ENCODE measurements at regions not wholly inside any gene's neighbourhood (a gene's known extent, or its start where the extent isn't known, plus 50 kb on each side); places are given as distances from the start of the nearest gene placed in this dataset.

DNA sequence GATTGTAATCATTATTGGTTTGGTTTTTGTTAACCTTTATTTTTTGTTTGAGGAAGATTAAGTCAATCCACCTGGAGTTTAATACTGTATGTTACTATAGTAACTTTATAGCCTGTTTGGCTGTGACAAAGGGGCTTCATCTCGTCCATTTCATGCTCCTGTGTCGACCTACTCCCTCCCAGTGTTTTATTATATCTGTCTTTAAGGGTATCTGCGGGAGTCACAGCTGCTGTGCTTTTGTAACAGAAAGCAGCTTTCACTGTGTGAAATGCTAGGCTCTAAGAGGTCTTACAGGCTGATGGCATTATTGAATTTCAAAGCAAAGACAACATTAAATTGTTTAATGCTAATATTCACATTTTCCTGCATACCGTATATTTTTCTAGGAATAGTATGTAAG is 698.0 kb upstream of the POU3F2 start:
- DNase-seq (ENCODE audit: low read depth): no peak

DNA sequence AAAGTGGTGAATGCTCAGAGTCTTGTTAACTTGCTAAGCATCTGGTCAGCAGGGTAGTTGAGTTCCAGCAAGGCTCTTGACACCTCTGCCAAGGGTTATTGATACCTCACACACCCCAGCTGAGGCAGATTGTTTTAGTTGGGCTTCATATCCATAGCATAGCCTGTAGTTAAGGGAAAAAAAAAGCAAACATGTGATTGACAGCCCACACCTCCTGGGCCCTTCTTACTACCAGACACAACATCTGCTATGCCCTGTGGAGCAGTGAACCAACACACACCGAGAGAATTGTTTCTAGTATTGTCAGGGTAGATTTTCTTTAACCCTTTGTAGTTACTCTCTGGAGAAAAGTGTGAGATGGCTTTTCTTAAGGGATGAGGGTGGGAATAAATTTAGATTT is 697.0 kb upstream of the POU3F2 start:
- DNase-seq (ENCODE audit: low read depth): no peak

DNA sequence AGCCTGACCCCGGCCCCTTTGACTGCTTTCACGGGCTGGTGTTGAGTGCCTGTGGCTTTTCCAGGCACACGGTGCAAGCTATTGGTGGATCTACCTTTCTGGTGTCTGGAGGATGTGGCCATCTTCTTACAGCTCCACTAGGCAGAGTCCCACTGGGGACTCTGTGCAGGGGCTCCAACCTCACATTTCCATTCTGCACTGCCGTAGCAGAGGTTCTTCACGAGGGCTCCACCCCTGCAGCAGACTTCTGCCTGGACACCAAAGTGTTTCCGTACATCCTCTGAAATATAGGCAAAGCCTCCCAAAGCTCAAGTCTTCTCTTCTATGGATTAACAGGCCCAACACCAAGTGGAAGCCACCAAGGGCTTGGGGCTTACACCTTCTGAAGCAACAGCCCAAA is 691.5 kb upstream of the POU3F2 start:
- no peak for DNase-seq (ENCODE audit: low read depth)

DNA sequence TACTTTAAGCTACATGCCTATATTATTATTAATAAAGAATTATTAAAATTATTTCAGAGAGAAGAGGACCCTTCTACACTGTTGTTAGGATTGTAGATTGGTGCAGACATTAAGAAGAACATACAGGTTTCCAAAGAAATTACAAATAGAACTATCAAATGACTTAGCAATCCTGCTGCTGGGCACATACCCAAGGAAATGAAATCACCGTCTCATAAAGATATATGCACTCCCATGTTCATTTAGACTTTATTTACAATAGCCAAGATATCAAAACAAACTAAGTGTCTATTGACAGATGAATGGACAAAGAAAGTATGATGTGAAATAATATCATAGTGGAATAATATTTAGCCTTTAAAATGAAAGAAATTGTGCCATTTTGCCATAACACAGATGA is 687.7 kb upstream of the POU3F2 start:
- no peak for DNase-seq (ENCODE audit: low read depth)

DNA sequence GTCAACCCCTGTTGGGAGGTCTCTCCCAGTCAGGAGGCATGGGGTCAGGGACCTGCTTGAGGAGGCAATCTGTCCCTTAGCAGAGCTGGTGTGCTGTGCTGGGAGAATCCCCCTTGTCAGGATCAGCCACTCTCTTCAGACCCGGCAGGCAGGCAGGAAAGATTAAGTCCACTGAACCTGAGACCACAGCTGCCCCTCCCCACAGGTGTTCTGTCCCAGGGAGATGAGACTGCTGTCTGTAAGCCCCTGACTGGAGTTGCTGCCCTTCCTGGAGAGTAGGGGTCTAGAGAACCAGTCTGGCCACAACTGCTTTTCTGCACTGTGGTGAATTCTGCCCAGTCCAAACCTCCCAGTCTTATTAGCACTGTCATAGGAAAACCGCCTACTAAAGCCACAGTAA is 677.8 kb upstream of the POU3F2 start:
- DNase-seq (ENCODE audit: low read depth): no peak

DNA sequence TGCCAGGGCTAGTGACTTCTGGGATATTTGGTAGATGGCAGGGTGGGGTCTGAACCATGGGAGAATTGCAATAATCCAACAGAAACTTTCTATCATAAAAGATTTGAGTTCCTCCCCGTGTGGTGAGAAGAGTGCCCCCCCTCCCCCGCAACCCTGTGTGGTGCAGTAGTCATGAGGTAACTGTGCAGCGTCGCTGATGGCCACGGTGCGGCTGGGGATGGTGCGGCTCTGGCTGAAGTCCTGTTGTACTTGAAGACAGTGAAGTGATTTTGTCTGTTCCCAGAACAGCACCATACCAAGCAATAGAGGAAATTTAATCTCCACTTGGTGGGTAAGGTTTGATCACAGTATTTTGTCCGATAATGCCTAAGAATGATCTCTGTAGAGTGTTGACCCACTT is 654.8 kb upstream of the POU3F2 start:
- DNase-seq (ENCODE audit: low read depth): no peak

DNA sequence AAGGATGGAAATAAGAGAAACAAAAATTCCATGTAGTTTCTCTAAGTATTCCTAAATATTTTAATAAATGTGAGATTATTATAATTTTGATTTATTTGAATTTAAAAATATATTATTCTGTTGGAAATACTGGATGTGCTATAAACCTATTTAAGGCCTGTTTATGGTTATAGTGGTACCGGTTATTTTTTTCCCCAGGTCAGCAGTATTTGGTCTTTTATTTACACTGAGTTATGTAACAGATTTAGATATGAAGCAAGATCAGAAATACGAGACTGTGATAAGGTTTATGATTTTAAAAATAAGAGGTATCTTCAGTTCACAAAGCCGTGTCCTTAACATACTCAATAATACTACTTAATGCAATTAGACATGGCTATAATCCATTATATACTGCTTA is 634.3 kb upstream of the POU3F2 start:
- no peak for DNase-seq (ENCODE audit: low read depth)

DNA sequence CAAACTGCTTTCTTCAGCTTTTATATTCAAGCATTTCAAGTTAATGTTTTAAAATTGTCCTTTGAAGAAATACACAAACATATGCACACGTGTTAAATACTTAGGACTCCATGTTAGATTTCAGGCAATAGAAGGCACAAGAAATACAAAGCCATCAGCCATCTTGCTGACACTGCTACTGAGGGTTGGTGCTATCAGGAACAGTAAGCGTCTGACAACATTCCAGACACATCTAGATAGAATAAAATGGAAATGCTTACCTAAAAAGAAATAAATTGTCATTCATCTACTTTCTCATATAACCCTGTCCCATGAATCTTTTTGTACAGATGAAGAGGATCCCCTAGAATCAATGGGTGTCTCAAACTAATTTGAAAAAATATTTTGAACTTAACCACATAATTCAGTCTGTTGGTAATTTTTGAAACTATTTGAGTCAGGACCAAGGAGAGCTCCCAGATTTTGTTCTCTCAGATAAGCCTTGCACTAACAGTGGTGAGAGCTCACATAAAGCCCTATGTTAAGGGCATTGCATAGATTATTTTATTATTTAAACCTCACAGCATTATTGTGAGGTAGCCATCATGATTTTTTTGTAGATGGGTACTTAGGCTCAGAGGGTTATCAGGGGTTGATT is 631.1 kb upstream of the POU3F2 start:
- no peak for DNase-seq (ENCODE audit: low read depth)

DNA sequence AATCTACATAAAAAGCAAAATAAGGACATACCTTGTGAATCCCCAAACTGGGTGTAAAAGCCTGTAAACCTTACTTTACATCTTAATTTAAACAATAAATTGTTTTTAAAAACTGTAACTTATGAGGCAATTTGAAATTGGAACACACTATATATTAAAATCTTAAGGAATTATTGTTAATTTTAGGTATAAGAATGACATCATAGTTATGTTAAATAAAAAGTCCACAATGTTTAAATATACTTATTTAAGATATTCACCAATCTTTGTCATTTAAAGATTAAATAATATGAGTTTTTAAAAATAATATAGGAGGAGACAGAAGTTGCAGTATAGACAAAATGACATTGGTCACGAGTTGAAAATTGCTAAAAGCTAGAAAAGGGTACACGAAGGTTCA is 621.9 kb upstream of the POU3F2 start:
- DNase-seq (ENCODE audit: low read depth): no peak

DNA sequence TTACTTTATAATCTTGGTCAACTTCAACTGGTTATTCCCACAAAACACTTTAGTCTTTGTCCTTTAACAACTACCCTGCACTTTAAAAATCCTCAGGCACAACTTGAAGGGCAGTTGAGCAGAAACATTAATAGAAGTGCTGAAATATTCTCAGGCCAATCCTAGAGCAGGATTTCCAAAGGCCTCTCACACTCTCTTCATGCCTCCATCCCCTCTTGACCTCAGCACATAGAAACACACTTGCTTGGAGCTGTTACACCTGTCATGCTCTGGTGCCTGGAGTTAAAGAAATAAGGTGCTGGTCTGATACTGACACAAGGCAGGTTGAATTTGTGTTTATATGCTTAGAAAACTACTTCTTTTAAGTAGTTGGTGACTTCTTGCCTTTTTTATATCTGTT is 618.8 kb upstream of the POU3F2 start:
- no peak for DNase-seq (ENCODE audit: low read depth)

DNA sequence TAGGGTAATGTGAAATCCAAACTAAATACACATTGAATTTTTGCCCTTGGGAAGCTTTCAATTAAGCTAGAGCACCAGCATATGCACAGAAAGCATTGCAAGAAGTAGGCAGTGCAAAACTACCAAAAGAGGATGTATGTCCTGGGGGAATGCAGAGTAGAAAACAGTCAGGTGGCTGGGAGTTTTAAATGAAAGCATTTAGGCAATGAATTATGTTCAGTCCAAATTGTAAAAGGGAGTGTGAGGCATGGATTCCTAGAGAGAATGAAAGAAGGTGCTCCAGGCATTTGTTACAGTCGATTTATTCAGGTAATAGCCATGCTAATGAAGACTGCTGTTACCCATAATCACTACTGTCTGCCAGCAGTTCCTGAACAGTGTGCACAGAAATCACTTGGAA is 604.1 kb upstream of the POU3F2 start:
- DNase-seq (ENCODE audit: low read depth): no peak

DNA sequence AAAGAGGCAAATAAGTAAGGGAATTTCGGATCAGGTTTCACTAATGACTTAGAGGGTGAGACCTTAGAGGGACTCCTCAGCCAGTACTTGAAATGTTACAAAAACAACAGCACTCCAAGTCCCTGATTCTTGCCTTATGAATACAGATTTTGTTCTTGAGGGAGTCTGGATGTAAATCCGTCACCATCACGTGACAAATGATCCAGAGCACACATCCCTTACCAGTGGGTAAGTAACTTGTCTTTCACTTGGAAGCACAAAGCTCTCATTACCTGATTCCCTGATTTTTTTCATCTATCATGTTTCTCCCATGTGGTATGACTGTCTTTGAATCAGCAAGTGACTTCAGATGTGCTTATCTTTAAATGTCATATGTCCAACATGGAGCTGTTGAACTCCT is 595.3 kb upstream of the POU3F2 start:
- DNase-seq (ENCODE audit: low read depth): no peak

DNA sequence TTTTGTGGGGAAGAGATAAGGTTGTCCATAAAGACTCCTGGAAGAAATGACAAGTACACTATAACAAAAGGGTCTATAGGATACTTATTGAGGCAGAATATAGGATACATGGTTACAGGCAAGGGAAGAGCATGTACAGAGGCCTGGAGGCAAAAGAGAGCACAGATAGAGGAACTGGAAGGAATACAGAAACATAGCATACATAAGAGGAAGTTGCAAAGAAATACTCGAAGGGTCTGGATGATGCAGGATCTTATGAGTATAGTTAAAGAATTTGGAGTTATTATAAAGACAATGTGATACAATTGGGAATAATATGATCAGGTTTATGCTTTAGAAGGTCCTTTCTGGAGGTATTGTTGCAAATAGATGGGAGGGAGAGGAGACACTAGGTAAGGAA is 592.7 kb upstream of the POU3F2 start:
- no peak for DNase-seq (ENCODE audit: low read depth)

DNA sequence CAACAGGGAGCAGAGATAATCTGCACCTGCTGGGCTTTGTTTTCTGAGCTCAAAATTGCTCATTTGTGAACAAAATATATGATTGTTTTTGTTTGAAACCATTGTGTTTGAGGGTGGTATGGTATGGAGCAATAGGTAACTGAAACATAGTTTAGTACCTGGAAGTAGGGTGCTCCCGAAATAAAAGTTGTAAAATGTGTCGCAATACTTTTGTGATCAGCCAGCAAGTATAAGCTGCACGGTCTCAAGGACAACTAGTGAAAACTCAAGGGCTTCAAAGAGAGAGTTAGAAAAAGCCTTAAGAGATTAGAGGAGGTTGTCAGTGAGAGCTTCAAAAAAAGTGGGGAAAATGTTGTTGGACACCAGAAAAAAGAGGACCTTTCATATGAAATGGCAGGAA is 579.8 kb upstream of the POU3F2 start:
- DNase-seq (ENCODE audit: low read depth): no peak

DNA sequence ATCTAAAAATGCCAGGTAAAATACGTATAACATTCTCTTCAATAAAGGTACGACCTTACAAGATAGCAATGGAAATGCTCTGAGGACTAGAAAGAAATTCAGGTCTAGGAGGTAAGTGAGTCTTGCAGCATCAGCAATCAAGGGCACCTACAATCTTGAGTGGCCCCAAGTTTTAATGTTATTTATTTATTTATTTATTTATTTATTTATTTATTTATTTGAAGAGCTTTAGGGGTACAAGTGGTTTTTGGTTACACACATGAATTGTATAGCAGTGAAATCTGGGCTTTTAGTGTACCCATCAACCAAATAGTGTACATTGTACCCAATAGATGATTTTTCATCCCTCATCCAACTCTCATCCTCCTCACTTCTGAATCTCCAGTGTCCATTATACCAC is 574.0 kb upstream of the POU3F2 start:
- DNase-seq (ENCODE audit: low read depth): no peak

DNA sequence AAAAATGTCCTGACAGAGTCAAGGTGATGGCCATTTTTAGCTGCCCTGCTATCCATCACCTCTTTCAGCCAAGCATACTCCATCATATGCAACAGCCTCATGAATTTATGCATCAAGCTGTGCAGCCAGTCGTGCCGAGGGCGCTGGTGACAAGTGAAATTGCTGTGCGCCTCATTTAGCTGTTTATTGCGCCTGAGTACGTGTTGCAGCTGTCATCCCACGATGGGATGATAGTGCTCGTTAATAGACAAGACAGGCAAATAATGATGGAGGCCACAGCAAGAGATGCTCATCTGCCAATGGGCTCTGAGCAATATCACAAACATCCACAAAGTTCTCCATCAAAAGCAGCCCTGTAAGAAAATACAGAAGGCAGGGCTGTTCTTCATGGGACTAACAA is 562.3 kb upstream of the POU3F2 start:
- no peak for DNase-seq (ENCODE audit: low read depth)

DNA sequence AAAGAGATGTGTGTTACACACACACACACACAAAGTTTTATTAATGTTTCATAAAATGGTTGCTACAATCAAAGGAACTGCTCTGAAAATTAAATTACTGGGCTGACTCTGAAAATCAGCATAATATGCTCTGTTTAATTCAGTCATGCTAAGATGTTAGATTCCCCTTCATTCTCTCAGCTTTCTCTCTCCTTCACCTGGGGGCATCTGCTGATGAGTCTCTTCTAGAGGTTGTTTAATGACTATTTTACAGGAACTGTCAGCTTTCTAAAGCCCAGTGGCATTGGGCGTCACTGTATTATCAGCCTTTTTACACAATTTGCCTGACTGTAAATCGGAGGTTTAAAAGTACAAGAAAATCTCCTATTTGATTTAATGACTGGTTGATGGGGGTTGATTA is 559.7 kb upstream of the POU3F2 start:
- DNase-seq (ENCODE audit: low read depth): no peak

DNA sequence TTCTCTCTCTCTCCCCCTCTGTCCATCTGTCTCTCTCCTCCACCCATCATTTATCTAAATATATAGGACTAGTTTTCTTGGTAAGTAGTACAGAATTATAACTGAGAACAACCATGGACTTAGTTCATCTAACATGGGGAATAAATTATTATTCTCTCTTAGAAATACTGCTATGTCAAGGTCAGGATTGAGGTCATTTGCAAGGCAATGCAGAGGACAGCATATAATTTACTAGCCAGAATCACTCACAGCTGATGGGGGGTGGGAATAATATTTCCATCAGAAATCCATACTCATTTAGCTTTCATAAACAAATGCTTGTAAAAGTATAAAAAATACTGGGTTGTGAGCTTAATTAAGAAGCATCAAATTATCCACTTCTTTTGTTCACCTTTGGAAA is 553.9 kb upstream of the POU3F2 start:
- no peak for DNase-seq (ENCODE audit: low read depth)

DNA sequence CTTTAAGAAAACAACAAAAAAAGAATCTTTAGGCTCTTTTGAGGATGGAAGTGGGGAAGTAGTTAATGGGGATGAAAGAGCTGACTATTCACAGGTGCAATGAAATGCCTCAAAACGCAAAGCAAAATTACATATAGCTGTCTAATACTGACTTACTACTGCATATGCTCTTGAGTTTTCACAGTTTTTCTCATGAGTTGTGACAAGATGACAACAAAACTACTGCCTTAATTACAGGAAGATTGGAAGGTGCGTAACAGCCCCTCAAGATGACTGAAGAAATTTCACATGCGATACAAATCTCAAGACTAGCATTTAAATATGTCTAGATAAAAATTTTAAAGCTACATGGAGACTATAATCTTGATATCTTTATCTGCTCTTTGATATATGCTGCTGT is 547.8 kb upstream of the POU3F2 start:
- DNase-seq (ENCODE audit: low read depth): no peak

DNA sequence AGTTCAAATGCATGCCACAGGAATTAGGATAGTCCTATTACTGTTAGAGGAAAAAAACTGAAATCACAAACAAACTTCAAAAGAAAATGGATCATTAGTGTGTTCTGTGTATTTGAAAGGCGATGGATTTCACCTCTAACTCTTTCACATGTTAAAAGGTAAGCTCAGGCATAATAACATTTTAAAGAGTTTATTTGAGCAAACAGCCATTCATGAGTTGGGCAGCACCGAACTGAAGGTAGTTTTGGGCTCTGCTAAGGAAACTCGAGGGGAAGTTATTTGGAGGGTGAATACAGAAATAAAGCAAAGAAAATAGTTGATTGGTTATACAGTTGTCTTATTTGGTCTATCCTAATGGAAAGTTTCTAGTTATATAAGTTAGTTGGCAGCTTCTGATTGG is 546.5 kb upstream of the POU3F2 start:
- DNase-seq (ENCODE audit: low read depth): no peak

DNA sequence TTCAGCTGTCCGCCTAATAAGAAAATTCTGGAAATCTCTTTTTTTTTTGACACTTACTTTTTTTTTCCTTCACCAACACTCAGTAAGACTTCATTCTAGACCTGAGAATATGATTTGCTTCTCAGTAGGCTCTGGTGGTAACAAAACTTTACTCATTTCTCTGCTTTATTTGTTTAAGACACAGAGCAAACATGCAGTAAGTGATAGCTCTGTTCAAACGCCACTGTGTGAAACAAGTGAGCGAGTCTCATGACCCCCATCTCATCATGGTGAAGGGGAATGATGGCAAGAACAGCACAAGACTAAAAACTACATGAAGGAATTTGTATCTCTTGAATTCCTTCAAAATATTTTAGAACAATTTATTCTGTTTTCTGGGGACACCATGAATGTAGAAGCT is 541.6 kb upstream of the POU3F2 start:
- DNase-seq (ENCODE audit: low read depth): no peak

DNA sequence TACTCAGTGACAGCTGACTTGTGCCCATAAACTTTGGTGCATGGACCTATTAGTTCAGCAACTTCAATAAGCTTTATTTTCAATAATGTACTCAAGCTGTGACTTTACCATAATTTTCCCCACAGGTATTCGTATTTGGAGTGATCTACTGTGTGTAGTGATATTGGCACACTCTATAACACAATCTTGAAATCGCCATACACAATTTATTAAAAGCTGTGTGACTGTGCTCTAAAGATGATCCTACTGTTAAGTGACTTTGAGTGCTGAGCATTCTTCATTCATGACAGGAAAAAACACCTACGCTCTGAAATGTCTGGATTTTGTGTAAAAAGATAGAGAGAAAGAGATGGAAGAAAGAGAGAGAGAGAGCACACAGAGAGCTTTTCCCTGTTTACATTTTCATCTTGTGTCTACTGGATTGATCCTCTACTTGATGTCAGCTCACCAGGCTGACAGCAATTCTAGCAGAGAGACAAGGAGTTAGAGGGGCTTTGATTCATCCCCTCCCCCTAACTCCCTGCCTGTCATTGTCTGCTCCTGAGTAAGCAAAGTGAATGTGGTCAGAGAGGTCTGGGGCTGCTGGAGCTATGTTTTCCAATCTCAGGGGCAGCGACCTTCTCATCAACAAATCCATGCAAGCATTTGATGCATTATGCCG is 538.7 kb upstream of the POU3F2 start:
- DNase-seq (ENCODE audit: low read depth): no peak

DNA sequence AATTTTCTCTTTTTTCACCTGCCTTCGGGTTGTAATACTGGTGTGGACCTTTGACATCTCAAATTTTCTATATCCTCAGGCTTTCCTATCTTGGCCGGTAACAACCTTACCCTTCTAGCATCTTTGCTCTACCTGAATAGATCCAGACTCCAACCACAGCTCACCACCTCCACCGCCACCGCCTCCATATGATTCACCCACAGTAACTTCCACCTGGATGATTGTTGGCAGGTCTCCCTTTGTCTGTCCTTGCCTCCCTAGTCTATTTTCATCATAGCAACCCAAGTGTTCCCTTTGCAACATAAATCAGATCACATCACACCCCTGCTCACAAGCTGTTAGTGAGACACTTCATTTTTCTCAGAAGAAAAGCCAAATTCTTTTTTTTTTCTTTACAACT is 525.8 kb upstream of the POU3F2 start:
- DNase-seq (ENCODE audit: low read depth): no peak

DNA sequence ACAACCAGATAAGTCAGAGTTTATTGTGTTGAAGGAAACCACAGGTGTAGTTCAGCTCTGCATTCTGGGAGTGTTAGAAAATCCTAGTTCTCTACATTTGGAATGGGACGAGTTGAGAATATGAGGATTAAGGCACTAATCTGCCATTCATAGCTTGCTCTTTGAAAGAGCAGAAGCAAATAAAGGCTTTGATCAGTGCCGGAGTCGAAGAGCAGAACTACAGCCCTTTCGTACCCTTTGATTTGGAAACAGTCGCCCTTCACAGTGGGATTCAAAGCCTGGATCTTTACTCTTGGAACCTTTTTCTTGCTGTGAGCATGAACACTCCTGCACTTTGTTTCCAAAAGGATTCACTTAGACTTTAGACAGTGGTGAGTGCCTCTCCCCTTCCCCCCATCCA is 523.9 kb upstream of the POU3F2 start:
- DNase-seq (ENCODE audit: low read depth): no peak

DNA sequence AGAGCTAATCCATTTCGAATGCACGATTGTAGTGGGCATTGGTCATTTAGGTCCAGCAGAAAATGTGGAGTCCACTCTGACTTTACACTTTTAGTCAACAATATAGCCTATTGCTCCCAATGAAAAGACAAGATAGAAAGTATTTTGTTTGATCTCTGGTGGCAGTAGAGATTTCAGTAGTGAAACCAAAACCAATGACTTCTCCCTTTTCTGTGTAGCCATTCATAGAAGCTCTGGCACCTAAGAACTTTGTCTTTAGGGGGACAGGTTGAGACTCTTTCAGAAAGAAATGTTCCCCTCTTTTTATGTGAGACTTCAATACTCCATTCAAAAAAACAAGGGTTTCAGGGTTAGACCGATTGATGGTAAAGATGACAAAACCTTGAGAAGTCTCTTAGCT is 510.8 kb upstream of the POU3F2 start:
- DNase-seq (ENCODE audit: low read depth): no peak
